Muscle of arm (tissue), 1 donor: ENCODE measurements at regions not wholly inside any gene's neighbourhood (a gene's known extent, or its start where the extent isn't known, plus 50 kb on each side); places are given as distances from the start of the nearest gene placed in this dataset.

ENCODE experiments used
- DNase-seq: peaks from one replicate; pipeline ENCODE4 v3.0.0-alpha.2; 2013

- peak; percentile 49 for DNase-seq
Observed at GRCh38 chr18:67650686-67651385, 134.3 kb upstream of the DSEL start.

GRCh38 chr18:67646890-67647289 lies 130.4 kb upstream of the DSEL start:
- no peak for DNase-seq

DNA sequence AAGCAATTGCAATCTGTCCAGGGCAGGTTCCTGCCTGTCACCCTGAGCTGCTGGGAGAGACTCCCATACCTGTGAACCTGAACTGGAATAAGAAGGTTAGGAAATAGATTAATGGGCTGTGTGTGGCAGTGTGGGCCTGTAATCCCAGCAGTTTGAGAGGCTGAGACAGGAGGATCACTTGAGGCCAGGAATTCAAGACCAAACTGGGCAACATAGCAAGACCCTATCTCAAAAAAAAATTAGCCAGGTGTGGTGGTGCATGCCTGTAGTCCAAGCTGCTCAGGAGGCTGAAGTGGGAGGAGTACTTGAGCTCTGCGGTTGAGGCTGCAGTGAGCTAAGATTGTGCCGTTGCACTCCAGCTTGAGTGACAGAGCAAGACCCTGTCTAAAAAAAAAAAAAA lies 127.7 kb upstream of the DSEL start:
- DNase-seq, result no peak

DNA sequence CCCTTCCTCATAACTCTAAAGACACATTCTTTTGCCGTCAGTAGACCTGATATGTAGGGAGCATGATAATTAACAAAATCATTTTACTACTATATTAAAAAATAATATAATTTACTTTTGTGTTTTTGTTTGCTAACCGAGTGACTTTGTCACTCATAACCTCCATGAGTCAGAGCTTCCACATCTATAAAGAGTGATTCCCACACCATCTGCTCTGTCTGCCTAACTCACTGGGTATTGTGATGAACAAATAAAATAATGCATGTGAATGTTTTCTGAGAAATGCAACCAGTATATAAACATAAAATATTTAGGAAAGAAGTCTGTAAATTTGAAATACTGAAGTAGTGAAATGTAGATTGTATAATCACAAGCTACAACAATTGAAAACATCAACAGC lies 123.4 kb upstream of the DSEL start:
- no peak for DNase-seq

DNA sequence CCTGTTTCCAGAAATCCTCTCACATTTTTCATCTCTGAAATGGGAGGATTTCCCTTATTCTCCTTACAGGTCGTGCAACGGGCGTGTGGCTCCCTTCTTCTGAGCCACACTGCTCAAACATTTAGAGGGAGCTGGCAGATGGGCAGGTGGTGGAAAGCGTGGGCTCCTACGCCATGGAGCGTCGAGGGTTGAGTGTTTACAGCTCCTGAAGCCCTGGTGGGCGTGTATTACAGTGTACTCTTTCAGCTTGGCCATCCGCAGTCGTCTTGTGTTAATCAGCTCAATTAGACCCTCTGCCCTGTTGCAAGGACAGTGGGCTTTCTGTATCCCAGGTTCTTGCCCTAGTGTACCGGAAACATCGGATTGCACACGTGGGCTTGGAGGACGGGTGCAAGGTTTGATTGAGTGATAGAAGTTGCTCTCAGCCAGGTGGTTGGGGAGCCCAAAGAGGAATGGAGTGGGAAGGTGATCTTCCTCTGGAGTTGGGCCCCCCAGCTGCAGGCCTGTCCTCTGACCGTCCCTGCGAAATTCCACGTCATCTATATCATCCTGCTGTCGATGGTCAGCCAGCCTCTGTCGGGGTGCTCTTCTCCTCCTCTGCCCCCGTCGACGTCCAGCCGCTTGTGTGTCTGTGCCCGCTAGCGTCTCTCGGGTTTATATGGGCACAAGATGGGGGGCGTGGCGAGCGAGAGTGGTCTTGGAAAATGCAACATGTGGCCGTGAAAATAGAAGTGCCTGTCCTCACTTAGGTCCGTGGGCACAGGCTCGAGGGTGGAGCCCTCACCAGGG lies 120.3 kb upstream of the DSEL start:
- no peak for DNase-seq

DNA sequence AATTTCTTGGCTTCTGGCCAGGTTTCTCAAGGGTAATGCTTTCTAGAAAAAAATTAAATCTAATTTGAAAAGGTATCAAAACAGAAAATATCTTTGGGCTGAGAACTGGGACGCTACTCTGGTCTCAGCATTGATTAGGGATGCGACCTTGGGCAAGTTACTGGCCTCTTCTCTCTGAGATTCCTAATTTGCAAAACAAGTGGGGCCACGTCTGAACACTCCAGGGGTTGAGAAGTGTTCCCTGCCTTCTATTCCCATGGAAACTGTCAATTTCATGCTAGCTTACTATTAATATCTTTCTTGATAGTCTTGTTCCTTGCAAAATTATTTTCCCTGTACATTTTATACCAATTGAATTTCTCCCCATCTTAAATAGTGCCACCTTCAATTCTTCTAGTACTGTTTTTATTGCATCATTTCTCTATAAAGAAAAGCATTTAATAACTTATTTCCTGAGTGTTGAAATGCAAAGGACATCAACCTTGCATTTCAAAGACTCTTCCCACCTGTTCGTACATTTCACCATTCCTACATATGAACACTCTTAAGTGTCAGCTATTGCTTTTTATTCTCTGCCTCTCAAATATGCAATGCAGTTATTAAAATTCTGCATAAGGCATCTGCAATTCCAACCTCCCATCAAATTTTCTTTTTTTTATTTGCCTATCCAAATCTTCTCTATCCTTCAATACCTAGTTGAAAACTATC lies 118.3 kb upstream of the DSEL start:
- DNase-seq, result no peak

DNA sequence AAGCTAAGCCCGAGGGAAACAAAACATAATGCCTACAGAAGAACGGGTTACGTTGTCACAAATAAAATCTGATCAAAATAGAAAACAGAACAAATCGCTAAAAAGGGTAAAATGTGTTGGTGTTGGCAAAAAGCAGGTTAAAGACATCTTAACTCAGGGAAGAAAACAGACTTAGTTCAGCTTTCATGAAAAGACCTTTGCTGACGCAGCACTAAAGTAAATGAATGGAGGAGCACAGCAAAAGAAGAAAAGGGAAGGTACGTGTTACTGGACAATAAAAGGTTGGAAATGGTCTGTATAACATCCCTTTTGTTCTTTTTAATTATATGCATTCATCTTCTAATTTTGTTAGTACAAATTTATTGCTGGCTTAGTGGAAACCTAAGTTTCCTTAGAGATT lies 117.4 kb upstream of the DSEL start:
- DNase-seq, result no peak

DNA sequence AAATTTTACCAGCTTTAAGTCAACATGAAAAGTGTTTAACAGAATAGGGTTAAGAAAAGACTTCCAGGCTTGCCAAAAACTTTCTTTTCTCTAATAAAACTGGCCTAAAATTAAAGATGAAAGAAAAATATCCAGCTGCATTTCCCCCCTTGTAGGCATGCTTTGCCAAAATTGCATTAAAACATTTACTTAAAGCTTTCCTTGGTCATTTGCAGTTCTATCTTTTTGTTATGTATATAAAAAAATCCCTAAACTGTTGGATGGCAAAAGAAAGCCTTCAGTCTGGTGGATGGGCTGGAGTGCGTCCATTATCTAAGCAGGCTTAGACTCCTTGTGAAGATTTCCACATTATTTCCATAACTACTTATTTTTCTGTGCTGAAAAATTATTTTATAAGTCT lies 105.4 kb upstream of the DSEL start:
- DNase-seq, result no peak

GRCh38 chr18:67621049-67621713 lies 104.7 kb upstream of the DSEL start:
- no peak for DNase-seq

DNA sequence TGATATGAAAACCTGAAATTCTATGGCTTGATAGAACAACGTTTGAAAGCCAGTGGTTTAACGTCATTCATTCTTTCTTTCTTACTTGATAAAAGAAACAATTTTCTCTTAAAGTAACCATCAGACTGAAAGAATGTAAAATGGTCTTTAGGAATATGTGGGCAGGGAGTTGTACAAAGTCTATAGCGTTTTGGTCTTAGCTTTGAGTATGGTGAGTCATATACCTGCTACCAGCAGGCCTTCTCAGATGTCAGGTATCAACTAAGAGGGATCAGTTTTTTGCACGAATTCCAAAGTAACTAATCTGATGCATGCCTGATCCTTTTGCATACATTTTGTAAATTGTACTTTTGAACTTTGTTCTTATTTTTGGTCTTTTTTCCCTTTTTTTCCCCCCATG lies 101.5 kb upstream of the DSEL start:
- DNase-seq, result no peak

DNA sequence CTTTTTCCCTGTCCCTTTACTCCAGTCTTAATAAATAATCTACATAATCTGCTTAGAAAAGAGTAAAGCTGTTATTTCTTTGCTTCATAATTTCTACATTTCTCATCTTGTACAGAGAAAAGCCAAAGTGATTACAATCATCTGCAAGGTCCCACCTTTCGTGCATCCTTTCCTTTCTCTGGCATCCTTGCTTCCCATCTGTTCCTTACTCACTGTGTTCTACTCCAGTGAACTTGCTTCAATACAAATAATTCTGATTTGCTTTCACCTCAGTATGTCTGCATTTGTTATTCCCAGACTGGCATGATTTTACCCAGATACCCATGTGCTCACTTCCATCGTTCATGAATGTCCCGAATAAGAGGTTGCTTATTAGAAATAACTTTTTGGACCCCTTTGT lies 99.4 kb upstream of the DSEL start:
- no peak for DNase-seq

GRCh38 chr18:67613731-67614130 lies 97.2 kb upstream of the DSEL start:
- no peak for DNase-seq

DNA sequence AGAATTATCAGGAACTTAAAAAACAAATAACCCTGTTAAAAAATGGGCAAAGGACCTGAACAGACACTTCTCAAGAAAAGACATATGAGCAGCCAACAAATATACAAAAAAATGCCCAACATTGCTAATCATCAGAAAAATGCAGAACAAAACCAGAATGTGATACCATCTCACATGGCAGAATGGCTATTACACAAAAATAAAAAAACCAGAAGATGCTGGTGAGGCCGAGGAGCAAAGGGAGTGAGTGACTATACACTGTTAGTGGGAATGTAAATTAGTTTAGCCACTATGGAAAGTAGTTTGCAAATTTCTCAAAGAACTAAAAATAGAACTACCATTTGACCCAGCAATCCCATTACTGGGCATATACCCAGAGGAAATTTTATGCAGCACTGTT lies 95.8 kb upstream of the DSEL start:
- no peak for DNase-seq

GRCh38 chr18:67608615-67609273 lies 92.2 kb upstream of the DSEL start:
- peak; percentile 70 for DNase-seq

GRCh38 chr18:67608191-67608590 lies 91.7 kb upstream of the DSEL start:
- peak; percentile 26 for DNase-seq

- peak; percentile 46 for DNase-seq
Observed at GRCh38 chr18:67600181-67601180, 84.0 kb upstream of the DSEL start.

- DNase-seq, result no peak
Observed at GRCh38 chr18:67599277-67599676, 82.8 kb upstream of the DSEL start.

DNA sequence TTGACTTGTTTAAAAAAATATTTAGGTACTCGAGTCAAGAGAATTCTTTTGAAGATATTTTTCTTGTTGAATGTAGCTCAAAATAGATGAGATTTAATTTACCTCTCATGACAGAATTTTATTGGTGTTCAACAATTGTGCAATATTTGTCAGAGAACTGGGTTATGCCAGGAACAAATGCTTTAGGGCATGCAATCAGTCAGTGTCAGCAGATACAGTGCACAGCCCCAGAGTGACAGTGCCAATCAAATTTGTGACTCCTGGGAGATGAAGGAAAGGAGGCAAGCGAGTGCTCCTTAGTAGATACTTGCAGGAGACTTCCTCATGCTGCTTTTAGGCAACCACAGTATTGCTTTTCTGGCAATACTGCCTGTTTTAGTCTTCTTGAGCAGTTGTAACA lies 81.2 kb upstream of the DSEL start:
- no peak for DNase-seq

- DNase-seq, result no peak
Observed at GRCh38 chr18:67596003-67596402, 79.5 kb upstream of the DSEL start.

GRCh38 chr18:67590571-67591141 lies 74.1 kb upstream of the DSEL start:
- no peak for DNase-seq
